MV-4-11 (cell line): ENCODE measurements at regions not wholly inside any gene's neighbourhood (a gene's known extent, or its start where the extent isn't known, plus 50 kb on each side); places are given as distances from the start of the nearest gene placed in this dataset.

Experiments
- DNase-seq: peaks from one replicate; lab custom pipeline; 2025; lab: John Stamatoyannopoulos, UW

DNA sequence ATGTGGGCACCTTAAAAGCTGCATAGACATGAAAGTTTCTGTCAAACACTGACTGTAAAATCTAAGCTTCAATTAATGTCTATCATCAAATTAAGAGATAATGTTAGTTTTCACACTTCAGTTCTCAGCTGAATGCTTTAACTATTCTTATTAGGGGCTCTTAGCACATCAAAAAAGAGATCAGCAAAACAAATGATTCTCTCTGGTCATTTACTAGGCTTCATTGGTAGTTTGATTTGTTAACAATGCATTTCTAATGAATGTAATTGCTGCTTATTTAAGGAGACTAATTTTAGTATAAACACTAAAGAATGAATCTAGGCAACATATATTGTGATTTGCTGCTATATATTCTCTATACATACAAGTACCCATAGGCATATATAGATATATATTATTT lies 1182.0 kb downstream of the MAT2B start:
- no peak for DNase-seq

DNA sequence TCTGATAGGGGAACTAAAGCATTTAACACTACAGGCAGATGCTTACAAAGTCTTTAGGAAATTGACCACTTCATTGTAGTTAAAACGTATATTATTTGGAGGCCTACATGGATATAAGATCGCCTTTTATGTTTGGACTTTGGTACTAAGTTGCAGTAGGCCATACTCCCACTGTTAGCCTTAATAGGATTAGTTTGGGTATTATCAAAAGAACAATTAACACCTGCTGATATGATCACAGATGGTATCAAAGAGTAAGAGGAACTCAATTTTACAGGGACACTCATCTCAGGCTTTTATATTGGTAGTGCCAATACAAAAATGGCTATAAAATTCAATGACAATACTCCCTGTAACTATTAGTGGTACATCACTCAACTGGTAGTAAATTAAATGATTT lies 1183.0 kb downstream of the MAT2B start:
- DNase-seq = no peak

DNA sequence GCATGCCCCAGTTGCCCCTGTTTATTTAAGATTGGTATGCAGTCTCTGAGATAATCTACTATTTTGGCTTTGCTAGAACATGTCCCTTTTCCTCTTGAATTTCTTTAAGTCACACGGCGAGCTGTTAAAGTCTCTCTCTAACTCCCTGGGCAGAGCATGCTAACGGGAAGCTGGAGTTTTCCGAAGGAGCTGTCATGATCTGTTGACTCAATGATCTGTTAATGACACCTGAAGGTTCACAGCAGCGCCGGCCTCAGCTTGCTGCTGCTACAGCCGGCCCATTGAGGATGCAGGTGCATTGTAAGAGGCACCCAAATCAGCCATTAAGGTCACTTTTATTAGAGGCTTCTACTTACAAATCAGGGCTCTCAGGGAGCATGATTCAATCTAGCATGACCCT lies 1203.4 kb downstream of the MAT2B start:
- DNase-seq = no peak

DNA sequence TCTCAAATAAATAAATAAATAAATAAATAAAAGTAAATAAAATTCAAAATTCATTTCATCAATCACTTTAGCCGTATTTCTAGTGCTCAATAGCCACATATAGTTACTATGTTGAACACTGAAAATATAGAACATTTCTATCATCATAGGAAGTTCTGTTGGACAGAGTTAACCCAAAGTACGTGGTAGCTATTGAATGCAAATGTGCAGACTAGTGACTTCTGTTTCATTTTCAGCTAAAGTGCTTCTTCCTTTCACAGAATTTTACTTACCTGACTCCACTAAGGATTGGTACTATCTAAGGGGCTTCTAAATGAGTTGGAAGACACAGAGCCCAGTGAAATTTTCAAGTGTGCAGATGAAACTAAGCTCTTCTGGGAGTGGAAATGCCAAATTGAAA lies 1208.3 kb downstream of the MAT2B start:
- DNase-seq = no peak

DNA sequence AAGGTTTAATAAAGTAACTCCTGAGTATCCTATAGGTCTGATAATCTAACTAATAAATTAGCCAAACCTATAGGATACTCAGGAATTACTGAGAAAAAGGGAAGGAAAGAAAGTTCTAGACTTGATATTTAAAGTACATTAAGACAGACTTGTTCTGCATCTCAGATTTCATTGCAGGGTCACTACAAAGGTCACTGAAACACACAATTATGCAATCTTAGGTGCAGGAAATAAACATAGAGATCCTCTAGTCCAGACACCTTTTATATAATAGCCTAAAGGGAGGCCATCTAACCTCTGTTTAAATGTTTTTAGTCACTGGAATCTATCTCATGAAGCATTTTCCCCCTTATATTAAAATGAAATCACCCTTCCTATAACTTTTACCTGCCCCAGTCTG lies 1215.7 kb downstream of the MAT2B start:
- DNase-seq = no peak

DNA sequence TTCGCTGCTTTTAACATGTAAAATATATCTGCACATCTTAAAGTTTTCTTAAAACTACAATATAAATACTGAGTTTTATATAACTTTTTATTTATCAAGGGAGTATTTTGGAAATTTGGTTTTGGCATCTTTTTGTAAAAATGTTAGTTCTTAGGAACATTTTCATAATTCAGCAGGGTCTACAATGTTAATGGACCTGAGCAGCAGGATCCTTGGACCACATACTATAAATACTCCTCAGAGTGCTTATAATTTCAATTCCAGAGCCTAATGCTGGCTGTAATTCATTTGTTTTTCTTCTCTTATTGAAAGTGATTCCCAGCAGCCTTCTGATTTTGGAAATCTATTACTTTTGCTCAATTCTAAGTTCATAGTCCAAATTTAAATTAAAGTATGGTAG lies 1216.2 kb downstream of the MAT2B start:
- DNase-seq = no peak

DNA sequence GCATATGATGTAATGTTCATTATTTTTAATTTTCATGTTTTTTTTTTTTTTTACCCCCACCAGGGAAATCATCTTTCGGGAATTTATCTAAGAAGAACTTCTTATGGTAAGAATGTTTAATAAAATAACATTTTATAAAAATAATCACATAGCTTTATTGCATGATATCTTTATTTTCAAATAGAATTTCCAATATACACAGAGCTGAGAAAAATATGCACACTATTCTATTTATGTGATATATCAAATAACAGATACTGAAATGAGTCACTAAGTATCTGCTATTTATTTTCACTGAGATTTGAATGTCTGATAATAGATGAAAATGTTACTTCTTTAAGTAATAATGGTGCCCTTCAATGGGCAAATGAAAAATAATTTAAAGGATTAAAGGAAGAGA lies 1217.3 kb downstream of the MAT2B start:
- DNase-seq = no peak

DNA sequence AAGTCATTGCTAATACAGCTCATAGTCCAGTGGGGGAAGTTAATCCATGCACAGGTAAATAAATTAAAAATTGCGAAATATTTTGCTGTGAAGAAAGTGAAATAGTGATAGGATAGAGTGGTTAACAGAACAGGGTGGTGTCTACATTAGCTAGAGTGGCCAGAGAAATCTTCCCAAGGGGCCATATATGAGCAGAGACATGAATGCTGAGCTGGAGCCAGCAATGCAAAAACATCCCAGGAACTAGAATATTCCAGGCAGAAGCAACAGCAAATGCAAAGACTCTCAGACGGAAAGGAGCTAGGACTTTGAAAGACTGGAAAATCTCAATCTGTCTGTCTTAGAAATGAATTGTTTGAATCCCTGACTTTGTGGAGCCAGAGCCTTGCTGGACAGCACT lies 1221.6 kb downstream of the MAT2B start:
- DNase-seq = no peak

DNA sequence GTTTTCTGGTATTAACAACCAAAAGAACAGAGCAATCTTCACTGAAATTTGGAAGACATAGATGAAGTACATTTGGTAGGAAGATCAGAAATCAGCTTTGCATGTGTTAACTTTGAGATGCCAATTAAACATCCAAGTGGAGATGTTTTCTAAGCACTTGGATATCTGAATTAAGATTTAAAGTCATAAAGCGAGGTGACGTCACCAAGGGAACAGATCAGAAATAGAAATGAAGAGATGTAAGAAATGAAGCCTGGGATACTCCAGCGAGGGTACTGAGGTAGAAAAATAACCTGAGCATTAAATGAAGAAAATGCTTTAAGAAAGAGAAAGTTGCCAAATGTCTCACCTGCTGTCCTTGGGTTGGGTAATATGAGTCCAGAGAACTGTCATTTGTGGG lies 1223.3 kb downstream of the MAT2B start:
- no peak for DNase-seq

DNA sequence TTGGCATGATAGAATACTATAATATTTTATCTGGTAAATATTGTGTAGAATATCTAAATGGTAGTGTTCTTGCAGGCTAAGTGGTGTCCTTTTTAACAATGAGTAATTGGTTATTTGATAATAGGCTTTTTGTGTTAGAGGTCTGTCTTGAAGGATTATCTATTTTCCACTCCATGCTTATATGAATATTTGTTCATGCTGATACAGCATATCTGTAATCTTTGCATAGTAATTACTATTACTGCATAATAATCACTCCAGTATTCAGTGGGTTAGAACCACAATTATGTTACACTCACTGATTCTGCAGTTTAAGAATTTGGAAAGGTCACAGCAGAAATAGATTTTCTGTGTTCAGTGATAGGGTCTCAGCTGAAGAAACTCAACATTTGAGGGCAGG lies 1229.9 kb downstream of the MAT2B start:
- no peak for DNase-seq

DNA sequence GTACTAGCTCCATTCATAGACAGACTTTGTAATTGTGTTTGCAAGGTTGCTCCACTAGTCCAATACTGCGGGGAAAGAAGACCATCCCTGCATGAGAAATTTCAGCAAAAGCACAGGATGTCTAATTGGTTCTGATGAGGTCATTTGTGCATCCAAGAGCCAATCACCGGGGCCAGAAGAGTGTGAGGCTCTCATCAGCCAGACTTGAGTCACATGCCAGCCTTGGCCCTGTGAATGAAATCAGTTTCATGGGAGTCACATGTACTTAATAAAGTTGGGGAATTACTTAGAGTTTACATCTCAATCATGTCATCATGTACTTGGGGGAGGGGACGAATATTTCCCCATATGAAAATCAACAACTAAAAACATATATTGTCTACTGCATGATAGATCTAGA lies 1236.0 kb downstream of the MAT2B start:
- DNase-seq = no peak

DNA sequence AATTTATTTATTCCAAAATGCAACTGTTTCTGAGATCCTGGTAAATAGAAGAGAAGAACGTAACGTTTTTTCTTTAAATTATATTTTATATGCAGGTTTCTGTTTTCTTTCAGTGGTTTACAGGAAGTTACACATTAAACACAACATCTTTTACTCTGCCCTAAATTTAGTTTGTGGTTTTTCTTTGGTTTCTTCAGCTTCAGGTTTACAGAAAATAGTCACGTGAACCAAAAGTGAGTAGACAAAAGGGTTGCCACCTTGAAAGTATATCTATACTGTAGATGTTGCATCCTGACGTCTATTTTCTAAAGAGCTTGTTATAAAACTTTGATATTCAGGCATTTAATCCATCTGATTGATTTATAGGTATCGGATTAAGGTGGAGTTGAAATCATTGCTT lies 1236.6 kb downstream of the MAT2B start:
- DNase-seq = no peak

DNA sequence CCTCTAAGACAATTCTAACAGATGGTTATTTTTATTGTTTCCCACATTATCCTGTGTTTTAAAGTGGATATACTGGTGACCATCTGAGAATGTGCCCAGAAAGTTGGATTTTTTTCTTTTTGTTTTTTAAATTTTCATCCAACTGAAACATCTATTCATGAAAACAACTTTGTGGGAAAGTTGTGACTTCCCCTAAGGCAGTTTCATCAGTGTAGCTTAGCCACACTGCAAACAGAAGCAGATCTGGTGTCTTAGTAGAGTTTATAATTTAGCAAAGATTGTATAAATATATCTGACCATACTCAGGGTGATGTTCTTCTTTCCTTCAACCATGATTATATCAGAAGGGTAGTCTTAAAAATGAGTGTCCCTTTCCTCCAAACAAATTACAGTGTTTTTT lies 1241.3 kb downstream of the MAT2B start:
- DNase-seq = no peak

DNA sequence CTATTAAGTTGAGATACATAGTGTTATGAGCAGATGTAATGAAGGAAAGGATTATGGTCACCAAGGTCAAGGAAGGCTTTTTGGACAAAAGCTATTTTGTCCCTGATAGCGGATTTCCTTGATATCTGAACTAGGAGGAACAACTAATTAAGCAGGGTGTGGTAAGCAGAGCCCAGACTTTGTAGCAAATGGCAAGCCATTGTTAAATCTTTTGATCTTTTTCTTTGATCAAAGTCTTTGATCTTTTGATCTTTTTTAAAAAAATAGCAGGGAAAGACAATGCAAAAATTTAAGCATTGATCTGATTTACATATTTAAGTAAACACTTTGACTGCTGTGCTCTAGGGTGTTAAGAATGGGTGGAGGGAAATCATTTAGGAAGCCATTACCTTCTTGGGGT lies 1242.0 kb downstream of the MAT2B start:
- no peak for DNase-seq

DNA sequence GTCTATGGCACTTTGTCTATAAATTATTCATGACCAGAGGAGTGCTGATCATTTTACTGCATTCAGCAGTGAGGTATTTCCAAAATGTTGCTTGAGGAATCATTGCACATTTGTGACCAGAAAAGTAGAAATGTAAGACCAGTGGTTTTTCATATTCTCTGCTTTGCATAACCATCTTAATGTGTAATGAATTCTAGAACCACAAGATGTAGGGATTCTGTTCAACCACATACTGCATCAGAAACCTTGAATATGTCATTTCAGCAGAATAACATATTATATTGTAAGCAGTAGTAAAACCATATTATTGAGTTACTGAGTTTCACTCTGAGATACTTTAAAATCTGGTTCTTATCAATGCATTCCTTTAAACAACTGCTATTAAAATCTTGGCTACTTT lies 1243.4 kb downstream of the MAT2B start:
- no peak for DNase-seq

DNA sequence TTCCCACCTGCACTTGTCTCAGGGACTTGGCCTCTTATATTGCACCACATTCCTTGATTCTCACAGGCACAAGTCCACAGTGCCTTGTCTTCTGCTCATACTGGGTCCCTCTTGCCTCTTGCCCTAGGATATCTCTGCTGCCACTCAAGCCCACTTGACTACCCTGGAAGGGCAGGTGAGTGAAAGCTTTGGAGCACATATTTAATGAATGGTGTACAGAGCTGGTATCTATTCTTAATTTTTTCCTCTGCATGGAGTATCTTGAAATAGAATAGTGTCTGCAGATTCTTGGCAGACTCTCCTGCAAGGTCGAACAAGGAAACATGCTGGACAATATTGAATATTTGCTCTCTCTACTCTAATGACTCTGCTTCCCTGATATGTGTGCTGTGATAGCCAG lies 1248.0 kb downstream of the MAT2B start:
- DNase-seq = no peak

DNA sequence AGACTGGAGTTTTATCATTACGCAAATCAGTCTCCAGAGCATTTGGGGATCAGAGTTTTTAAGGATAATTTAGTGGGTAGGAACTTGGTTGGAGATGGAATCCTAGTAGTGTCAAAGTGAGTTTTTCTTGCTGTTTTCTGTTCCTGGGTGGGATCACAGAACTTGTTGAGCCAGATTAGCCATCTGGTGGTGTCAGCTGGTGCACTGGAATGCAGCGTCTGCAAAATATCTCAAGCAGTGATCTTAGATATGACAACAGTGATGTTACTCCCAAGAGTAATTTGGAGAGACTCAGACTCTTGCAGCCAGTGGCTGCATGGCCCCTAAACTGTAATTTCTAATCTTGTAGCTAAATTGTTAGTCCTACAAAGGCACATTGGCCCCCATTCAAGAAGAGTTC lies 1257.8 kb downstream of the MAT2B start:
- no peak for DNase-seq

DNA sequence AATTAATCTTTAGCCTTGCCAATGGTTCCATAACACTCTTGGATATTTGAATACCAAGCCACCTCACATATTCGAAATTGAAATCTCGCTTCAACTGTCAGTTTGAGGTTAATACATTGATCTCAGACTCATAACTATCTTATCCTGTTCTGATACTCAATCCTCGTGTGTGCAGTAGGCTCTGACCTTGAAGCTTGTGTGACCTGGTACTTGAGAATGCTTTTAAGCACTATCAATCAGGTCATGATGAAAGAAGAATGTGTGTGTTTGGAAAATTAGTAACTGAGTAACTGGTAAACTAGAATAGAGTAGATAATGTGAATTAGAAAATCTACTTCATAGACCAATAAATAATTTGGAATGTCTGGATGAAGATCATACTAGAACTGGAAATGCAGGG lies 1266.7 kb downstream of the MAT2B start:
- DNase-seq = no peak

DNA sequence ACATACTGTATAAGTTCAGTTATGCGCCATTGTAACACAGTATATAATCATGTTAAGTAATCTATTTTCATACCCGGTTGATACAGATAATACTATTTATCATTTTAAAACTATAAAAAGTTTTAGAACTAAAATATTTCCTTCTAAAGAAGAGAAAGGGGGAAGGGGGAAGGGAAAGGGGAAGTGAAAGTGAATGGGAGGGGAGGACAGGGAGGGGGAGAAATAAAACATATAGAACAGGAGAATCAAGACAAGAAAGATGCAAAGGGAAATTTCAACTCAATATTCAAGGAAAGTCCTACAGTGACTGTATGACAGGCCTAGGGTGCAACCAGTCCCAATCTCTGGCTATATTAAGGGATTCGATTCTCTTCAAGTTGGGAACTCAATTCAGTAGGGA lies 1278.8 kb downstream of the MAT2B start:
- peak; percentile 31 for DNase-seq

DNA sequence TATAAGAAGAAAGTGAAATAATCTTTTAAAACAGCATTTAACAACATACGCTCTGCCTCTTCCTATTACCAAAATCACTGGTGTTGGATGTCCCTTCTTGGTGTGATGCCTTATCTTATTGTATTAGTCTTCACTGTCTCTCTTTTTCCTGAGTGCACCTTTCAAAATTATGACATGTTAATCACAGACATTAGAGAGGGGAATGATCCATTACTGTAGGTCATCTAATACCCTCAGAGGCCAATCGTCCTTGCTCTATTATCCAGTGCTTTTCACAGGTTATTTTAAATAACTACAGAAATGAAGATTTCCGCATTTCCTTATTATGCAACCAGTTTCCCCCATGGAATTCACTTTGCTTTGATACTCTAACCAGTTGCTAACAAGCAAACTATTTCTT lies 1292.7 kb downstream of the MAT2B start:
- DNase-seq = no peak

DNA sequence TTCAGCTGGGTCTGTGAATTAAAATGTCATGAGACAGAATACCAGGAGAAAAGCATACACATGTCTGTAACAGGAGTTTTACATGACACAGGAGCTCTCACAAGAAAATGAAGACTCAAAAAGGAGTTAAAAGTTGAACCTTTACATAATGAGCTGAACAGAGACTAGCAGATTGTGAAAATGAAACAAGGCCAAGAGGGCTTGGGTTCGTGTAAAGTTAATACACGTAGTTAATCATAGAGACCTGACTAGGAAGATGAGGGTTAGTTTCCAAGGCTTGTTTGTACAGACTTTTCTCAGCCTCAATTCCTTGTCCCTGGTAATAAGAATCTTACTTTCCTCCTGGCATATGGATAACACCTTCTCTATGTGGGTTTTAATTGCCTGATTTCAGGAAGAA lies 1294.0 kb downstream of the MAT2B start:
- no peak for DNase-seq

DNA sequence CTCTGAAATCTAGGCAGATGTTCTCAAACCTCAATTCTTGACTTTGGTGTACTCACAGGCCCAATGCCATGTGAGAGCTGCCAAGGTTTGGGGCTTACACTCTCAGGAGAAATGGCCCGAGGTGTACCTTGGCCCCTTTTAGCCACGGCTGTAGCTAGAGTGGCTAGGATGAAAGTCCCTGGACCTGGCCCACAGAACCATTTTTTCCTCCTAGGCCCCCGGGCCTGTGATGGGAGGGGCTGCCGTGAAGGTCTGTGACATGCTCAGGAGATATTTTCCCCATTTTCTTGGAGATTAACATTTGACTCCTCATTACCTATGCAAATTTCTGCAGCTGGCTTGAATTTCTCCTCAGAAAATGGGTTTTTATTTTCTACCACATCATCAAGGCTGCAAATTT lies 1296.5 kb downstream of the MAT2B start:
- DNase-seq = no peak

DNA sequence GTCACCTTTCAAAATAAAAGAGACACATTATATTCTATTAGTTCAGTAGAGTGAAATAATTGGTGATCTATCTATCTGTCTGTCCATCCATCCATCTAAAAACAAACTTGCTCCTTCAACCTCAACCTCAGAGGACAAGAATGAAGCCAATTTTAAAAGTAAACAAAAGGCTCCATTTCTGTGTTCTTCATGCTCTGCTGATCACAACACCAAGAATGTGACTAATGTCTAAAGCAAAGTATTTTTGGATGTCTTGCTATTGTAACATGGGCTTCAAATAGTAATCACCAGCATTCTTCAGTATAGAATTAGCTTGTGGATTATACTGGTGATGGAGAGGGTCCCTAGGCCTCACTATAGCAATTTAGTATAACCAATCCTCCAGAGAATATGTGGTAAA lies 1304.4 kb downstream of the MAT2B start:
- DNase-seq = no peak

DNA sequence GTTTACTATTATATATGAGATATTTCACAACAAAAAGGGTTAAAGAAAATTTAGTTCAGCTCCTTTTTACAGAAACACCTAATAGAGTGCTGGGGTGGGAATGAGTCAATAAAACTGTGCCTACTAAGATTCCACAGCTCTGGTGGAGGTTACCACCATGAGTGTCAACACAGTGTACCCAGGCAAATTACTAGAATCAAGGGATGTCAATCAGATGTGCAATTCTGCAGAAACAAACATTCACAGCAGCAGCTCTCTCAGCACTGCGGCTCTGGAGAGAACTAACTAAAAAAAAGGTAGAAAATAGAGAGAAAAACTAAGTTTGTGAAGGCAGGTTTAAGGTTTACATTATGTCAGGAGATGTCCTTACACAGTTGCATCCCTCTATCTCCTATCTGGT lies 1313.0 kb downstream of the MAT2B start:
- DNase-seq = no peak

DNA sequence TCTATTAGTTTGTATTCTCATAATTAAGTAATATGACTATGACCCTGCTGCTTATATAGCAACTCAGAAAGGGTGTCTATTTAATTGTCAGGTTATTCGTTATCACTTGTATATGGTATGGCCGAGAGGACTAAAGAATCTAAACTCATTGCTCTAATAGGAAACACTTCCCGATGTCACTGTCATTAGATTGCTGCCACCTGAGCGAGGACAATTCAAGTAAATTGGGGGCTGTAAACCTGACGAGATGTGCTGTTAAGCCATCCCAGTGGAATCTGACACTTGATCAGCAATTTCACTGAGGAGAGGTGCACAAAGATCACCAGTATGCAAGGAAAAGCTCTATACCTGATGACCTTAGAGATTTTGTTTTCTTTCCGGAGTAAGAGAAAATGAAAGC lies 1319.3 kb downstream of the MAT2B start:
- DNase-seq = no peak
